K562 (cell line): ENCODE measurements at regions not wholly inside any gene's neighbourhood (a gene's known extent, or its start where the extent isn't known, plus 50 kb on each side); places are given as distances from the start of the nearest gene placed in this dataset.

ENCODE experiments used
- ATAC-seq: fragments of 200-7000 bp; cut with Tn5 transposase; 3 replicates; pipeline ENCODE4 v1.9.1; 2020; ENCODE audit warnings: moderate library complexity
- BruUV-seq: library from RNA; stranded (reverse); fragments of 400-500 nt; replicated peaks from 2 replicates; lab custom pipeline; 2021; lab: Mats Ljungman, UMichigan
- CTCF ChIA-PET: fragments of 300-600 bp; formaldehyde crosslinking; extraction: SDS; loops from one replicate; lab custom pipeline; 2021; ENCODE audit warnings: low intra/inter-chr PET ratio; lab: Yijun Ruan, JAX
- POLR2A ChIA-PET: fragments of 300-600, 350-650 bp; sonication (Branson Sonifier 250); formaldehyde crosslinking; extraction: SDS; loops from one replicate; lab custom pipeline; 2021; ENCODE audit warnings: antibody characterized with exemption, inconsistent platforms; lab: Yijun Ruan, JAX
- DNase-seq, 4 experiments: peaks; one replicate each; pipeline versions ENCODE4 v3.0.0 to v3.0.0-alpha.2; 2011 to 2018; ENCODE audit warnings: low spot score in 3 of 4, mixed read lengths in 3 of 4; ENCODE audit errors: extremely low read depth in 1 of 4
- FAIRE-seq: peaks from 2 replicates; lab custom pipeline; 2011; peaks lifted over from hg19 to GRCh38; lab: Jason Lieb, UNC
- H2AFZ ChIP-seq: 2 replicates; pipeline ENCODE4 v1.6.0; 2011; ENCODE audit warnings: low read depth, low read length, control low read depth, inconsistent platforms
- H3K27ac ChIP-seq: fragments of 200-600 bp; 3 replicates; pipeline ENCODE4 v1.8.0; 2011; ENCODE audit warnings: low read depth, mild to moderate bottlenecking, control low read depth, inconsistent platforms, low read length, moderate library complexity, mixed read lengths; ENCODE audit errors: extremely low read depth
- H3K27me3 ChIP-seq, 2 experiments: fragments of 300-600 bp in 1 of 2; 2 replicates in 1 of 2; 3 replicates in 1 of 2; pipeline versions ENCODE4 v1.6.0 to v1.8.0; 2011; ENCODE audit warnings: inconsistent platforms in 2 of 2, low read length in 2 of 2, mild to moderate bottlenecking in 1 of 2, mixed read lengths in 1 of 2, moderate library complexity in 1 of 2; ENCODE audit not compliant: control insufficient read depth in 2 of 2, insufficient read depth in 2 of 2
- H3K36me3 ChIP-seq: fragments of 300-600 bp; 3 replicates; pipeline ENCODE4 v1.8.0; 2011; ENCODE audit warnings: mild to moderate bottlenecking, low read length, inconsistent platforms; ENCODE audit not compliant: control insufficient read depth, insufficient read depth
- H3K4me1 ChIP-seq, 2 experiments: fragments of 200-600 bp in 1 of 2; replicated peaks in 1 of 2; 2 replicates in 1 of 2; 3 replicates in 1 of 2; pipeline versions ENCODE4 v1.5.1 to v1.8.0; 2011; ENCODE audit warnings: inconsistent platforms in 2 of 2, low read length in 2 of 2, mild to moderate bottlenecking in 1 of 2, mixed read lengths in 1 of 2, moderate library complexity in 1 of 2; ENCODE audit not compliant: control insufficient read depth in 2 of 2, insufficient read depth in 2 of 2
- H3K4me2 ChIP-seq: 2 replicates; pipeline ENCODE4 v1.6.1; 2011; ENCODE audit warnings: low read length, control low read depth, inconsistent platforms, mixed read lengths; ENCODE audit not compliant: insufficient read depth
- H3K4me3 ChIP-seq: fragments of 200-600 bp; sonication (generic), shearing (Covaris generic); 2 replicates; pipeline ENCODE4 v1.5.1; 2016; ENCODE audit warnings: control low read depth, inconsistent platforms
- H3K79me2 ChIP-seq: fragments of 200-600 bp; 3 replicates; pipeline ENCODE4 v1.8.0; 2011; ENCODE audit warnings: low read length, inconsistent platforms; ENCODE audit not compliant: control insufficient read depth, insufficient read depth
- H3K9ac ChIP-seq, 2 experiments: 2 replicates each; pipeline versions ENCODE4 v1.6.0 to v1.6.1; 2011; ENCODE audit warnings: low read depth in 2 of 2, low read length in 2 of 2, control low read depth in 1 of 2, inconsistent platforms in 1 of 2, mild to moderate bottlenecking in 1 of 2, mixed read lengths in 1 of 2; ENCODE audit not compliant: insufficient read depth in 1 of 2
- H3K9me1 ChIP-seq: one replicate; pipeline ENCODE4 v1.6.0; 2011; ENCODE audit warnings: inconsistent platforms, mild to moderate bottlenecking, low read length, moderate library complexity; ENCODE audit not compliant: control insufficient read depth, insufficient read depth
- H3K9me3 ChIP-seq: replicated peaks from 2 replicates; pipeline ENCODE4 v1.5.1; 2011; ENCODE audit warnings: low read depth, low read length, inconsistent platforms; ENCODE audit not compliant: control insufficient read depth, insufficient read depth
- H4K20me1 ChIP-seq: replicated peaks from 2 replicates; pipeline ENCODE4 v1.6.1; 2011; ENCODE audit warnings: low read length, inconsistent platforms, mixed read lengths; ENCODE audit not compliant: control insufficient read depth, insufficient read depth
- CTCF ChIP-seq, 3 experiments: IDR thresholded peaks in 2 of 3; conservative IDR thresholded peaks in 1 of 3; 2 replicates each; pipeline ENCODE4 v1.5.1; 2011 to 2012; ENCODE audit warnings: low read length in 3 of 3, mild to moderate bottlenecking in 3 of 3, control low read depth in 2 of 3, improper control_type of control experiment in 1 of 3, inconsistent platforms in 1 of 3, low read depth in 1 of 3, mixed read lengths in 1 of 3, moderate library complexity in 1 of 3; ENCODE audit not compliant: insufficient read depth in 2 of 3
- DDX20 ChIP-seq: fragments of 450-650 bp; IDR thresholded peaks from 2 replicates; pipeline ENCODE4 v1.6.1; 2016; ENCODE audit warnings: missing genetic modification characterization, low read depth, mild to moderate bottlenecking, missing compliant biosample characterization, moderate library complexity
- HMG20A ChIP-seq: fragments of 450-650 bp; formaldehyde crosslinking; conservative IDR thresholded peaks from 2 replicates; pipeline ENCODE4 v1.4.0; 2020; ENCODE audit warnings: mild to moderate bottlenecking, mixed read lengths
- PTRF ChIP-seq: fragments of 450-650 bp; IDR thresholded peaks from 2 replicates; pipeline ENCODE4 v1.6.1; 2016; ENCODE audit warnings: mild to moderate bottlenecking, missing genetic modification characterization, missing compliant biosample characterization
- RAD21 ChIP-seq, 2 experiments: fragments of 250-450 bp in 1 of 2; fragments of 450-650 bp in 1 of 2; sonication (Bioruptor Pico) in 1 of 2; formaldehyde crosslinking in 1 of 2; IDR thresholded peaks in 1 of 2; conservative IDR thresholded peaks in 1 of 2; 2 replicates each; pipeline versions ENCODE4 v1.4.0 to v1.8.0; 2020 to 2022; ENCODE audit warnings: mild to moderate bottlenecking in 2 of 2, moderate library complexity in 1 of 2
- TFAP4 ChIP-seq: sonication (generic); formaldehyde crosslinking; IDR thresholded peaks from 2 replicates; pipeline ENCODE4 v1.8.0; 2022; ENCODE audit warnings: missing genetic modification reagents, mild to moderate bottlenecking, moderate library complexity, borderline replicate concordance
- ZNF232 ChIP-seq: sonication (generic); formaldehyde crosslinking; IDR thresholded peaks from 2 replicates; pipeline ENCODE4 v1.8.0; 2022; ENCODE audit warnings: mild to moderate bottlenecking, missing genetic modification reagents
- ZNF280A ChIP-seq: fragments of 450-650 bp; IDR thresholded peaks from 2 replicates; pipeline ENCODE4 v1.6.1; 2018; ENCODE audit warnings: mild to moderate bottlenecking, low read depth; ENCODE audit not compliant: partially characterized antibody
- in situ Hi-C: fragments of 300-500 bp; cut with MboI; formaldehyde crosslinking; loops from 4 replicates; pipeline ENCODE4 v1.15.0; 2018; ENCODE audit warnings: inconsistent platforms, mixed read lengths
- intact Hi-C: fragments of 100-400 bp; cut with micrococcal nuclease; formaldehyde crosslinking; loops from 2 replicates; pipeline ENCODE4 v1.14.2; 2022

GRCh38 chr10:23656735-23657134 is 217.9 kb downstream of the OTUD1 start:
- intact Hi-C loops (no loop called here), in situ Hi-C loops (no loop called here)
- Histone ChIP-seq H2AFZ (no peak overlapping the region), H3K27me3 (no peaks in the 10 kb centered on the region), H3K36me3 (no peaks in the 10 kb centered on the region), H4K20me1 (no peaks in the 10 kb centered on the region), H3K4me2 (no peak overlapping the region), H3K27ac (no peak overlapping the region), H3K4me3 (no peak overlapping the region), H3K9me3 (no peaks in the 10 kb centered on the region), H3K79me2 (no peaks in the 10 kb centered on the region), H3K9me1 (no peaks in the 10 kb centered on the region), H3K4me1 (no peaks in the 10 kb centered on the region), H3K9ac (no peak overlapping the region)
- CTCF ChIA-PET = no interaction called here
- TF ChIP-seq ZNF280A (no peak), RAD21 (CRISPR knock-in tag; conservative IDR thresholded peaks at IDR 0.05 in 1 of 2, IDR thresholded peaks at IDR 0.05 in 1 of 2) (0 out of 4 replicates have a peak, but pooled peaks of 1 of the 2 experiments have one; percentile 25), HMG20A (CRISPR knock-in tag) (no peak), PTRF (tag) (no peak), ZNF232 (no peak), DDX20 (tag) (no peak), CTCF (IDR thresholded peaks at IDR 0.05 in 2 of 3, conservative IDR thresholded peaks at IDR 0.05 in 1 of 3; ENCODE audit: insufficient read depth in 2 of 3, low read depth in 1 of 3, low read length in 3 of 3) (peak in 1 of 3 experiments; percentile 10; a peak in 1 of 6 replicates), TFAP4 (CRISPR knock-in tag) (no peak)
- POLR2A ChIA-PET = interaction anchor here (0.7 kb wide), 1 partner anchor 30 kb away, joined by 4 read pairs; no protein-coding TSS in a partner anchor
- DNase-seq (no peak), ATAC-seq (no peak), FAIRE-seq (no peak)
- no TSS peak for BruUV-seq
